H1 (cell line): ENCODE measurements at regions not wholly inside any gene's neighbourhood (a gene's known extent, or its start where the extent isn't known, plus 50 kb on each side); places are given as distances from the start of the nearest gene placed in this dataset.

ENCODE experiments used
- CTCF ChIA-PET: fragments of 300-600 bp; sonication (Branson Sonifier 250); formaldehyde crosslinking; loops from one replicate; lab custom pipeline; 2021; ENCODE audit not compliant: partially characterized antibody; lab: Charles Lee
- POLR2A ChIA-PET: fragments of 300-600 bp; sonication (Branson Sonifier 250); formaldehyde crosslinking; loops from one replicate; lab custom pipeline; 2021; ENCODE audit warnings: inconsistent platforms; ENCODE audit not compliant: partially characterized antibody; lab: Charles Lee
- DNase-seq, 2 experiments: peaks; one replicate each; pipeline versions ENCODE4 v3.0.0 to v3.0.0-alpha.2; 2010 to 2022; ENCODE audit warnings: low spot score in 2 of 2, low read depth in 1 of 2, mixed read lengths in 1 of 2
- FAIRE-seq: peaks from 2 replicates; lab custom pipeline; 2011; peaks lifted over from hg19 to GRCh38; lab: Jason Lieb, UNC
- H2AFZ ChIP-seq: 2 replicates; pipeline ENCODE4 v1.8.1; 2012; ENCODE audit warnings: low read length, inconsistent platforms
- H2AK5ac ChIP-seq: 2 replicates; pipeline ENCODE4 v1.6.1; 2013; ENCODE audit warnings: low read depth, low read length
- H2BK120ac ChIP-seq: replicated peaks from 2 replicates; pipeline ENCODE3; 2013; ENCODE audit warnings: low read depth, low read length, inconsistent platforms
- H2BK12ac ChIP-seq: 2 replicates; pipeline ENCODE4 v1.6.1; 2013; ENCODE audit warnings: low read depth, low read length
- H2BK15ac ChIP-seq: 2 replicates; pipeline ENCODE4 v1.6.1; 2013; ENCODE audit warnings: low read length
- H2BK20ac ChIP-seq: 2 replicates; pipeline ENCODE4 v1.6.1; 2013; ENCODE audit warnings: low read length
- H2BK5ac ChIP-seq: 2 replicates; pipeline ENCODE4 v1.6.1; 2013; ENCODE audit warnings: low read depth, low read length
- H3K14ac ChIP-seq: 2 replicates; pipeline ENCODE4 v1.6.1; 2013; ENCODE audit warnings: inconsistent platforms; ENCODE audit not compliant: insufficient read length
- H3K18ac ChIP-seq: 2 replicates; pipeline ENCODE4 v1.6.1; 2013; ENCODE audit warnings: low read length; ENCODE audit errors: extremely low read depth
- H3K23ac ChIP-seq: 2 replicates; pipeline ENCODE4 v1.6.1; 2013; ENCODE audit warnings: inconsistent platforms; ENCODE audit not compliant: insufficient read length
- H3K23me2 ChIP-seq: 2 replicates; pipeline ENCODE4 v1.6.1; 2013; ENCODE audit warnings: low read depth, low read length
- H3K27ac ChIP-seq: 2 replicates; pipeline ENCODE4 v1.6.1; 2011; ENCODE audit warnings: low read depth, low read length, inconsistent platforms
- H3K27me3 ChIP-seq, 4 experiments: replicated peaks in 1 of 4; 1 replicate in 1 of 4; 2 replicates in 3 of 4; pipeline versions ENCODE4 v1.6.1 to v1.8.1; 2011 to 2013; ENCODE audit warnings: low read length in 3 of 4, mild to moderate bottlenecking in 3 of 4, inconsistent platforms in 2 of 4, mixed read lengths in 2 of 4, moderate library complexity in 1 of 4; ENCODE audit not compliant: control insufficient read depth in 3 of 4, insufficient read depth in 3 of 4; ENCODE audit errors: extremely low read depth in 1 of 4
- H3K36me3 ChIP-seq, 4 experiments: 2 replicates each; pipeline versions ENCODE4 v1.6.1 to v1.8.1; 2011 to 2013; ENCODE audit warnings: mild to moderate bottlenecking in 4 of 4, low read length in 3 of 4, moderate library complexity in 2 of 4, control low read depth in 1 of 4, inconsistent platforms in 1 of 4; ENCODE audit not compliant: insufficient read depth in 4 of 4, control insufficient read depth in 2 of 4
- H3K4ac ChIP-seq: replicated peaks from 2 replicates; pipeline ENCODE3; 2013; ENCODE audit warnings: low read length, low read depth, mixed read lengths, inconsistent platforms; ENCODE audit not compliant: insufficient read length
- H3K4me1 ChIP-seq, 4 experiments: replicated peaks in 1 of 4; 1 replicate in 1 of 4; 2 replicates in 3 of 4; pipeline versions ENCODE4 v1.6.1 to v1.8.1; 2011 to 2013; ENCODE audit warnings: low read length in 3 of 4, inconsistent platforms in 2 of 4, mixed read lengths in 1 of 4; ENCODE audit not compliant: insufficient read depth in 4 of 4, control insufficient read depth in 3 of 4
- H3K4me2 ChIP-seq, 2 experiments: 2 replicates each; pipeline versions ENCODE4 v1.6.1 to v1.8.1; 2011 to 2013; ENCODE audit warnings: low read depth in 2 of 2, low read length in 2 of 2, control low read depth in 1 of 2, inconsistent platforms in 1 of 2, mild to moderate bottlenecking in 1 of 2; ENCODE audit not compliant: insufficient read depth in 1 of 2
- H3K4me3 ChIP-seq, 4 experiments: fragments of 200-600, 300-600 bp in 1 of 4; sonication (generic), shearing (Covaris generic), sonication (Bioruptor Twin) in 1 of 4; 2 replicates each; pipeline versions ENCODE4 v1.5.1 to v1.8.1; 2011 to 2016; ENCODE audit warnings: low read length in 4 of 4, low read depth in 3 of 4, control low read depth in 2 of 4, inconsistent platforms in 2 of 4, mild to moderate bottlenecking in 2 of 4, mixed read lengths in 1 of 4, moderate library complexity in 1 of 4; ENCODE audit not compliant: insufficient read depth in 2 of 4; ENCODE audit errors: extremely low read depth in 1 of 4
- H3K56ac ChIP-seq: replicated peaks from 2 replicates; pipeline ENCODE3; 2013; ENCODE audit warnings: low read depth, mild to moderate bottlenecking, mixed read lengths, low read length, inconsistent platforms; ENCODE audit not compliant: insufficient read length
- H3K79me1 ChIP-seq: 2 replicates; pipeline ENCODE4 v1.6.1; 2013; ENCODE audit warnings: low read depth, low read length, control low read depth
- H3K79me2 ChIP-seq, 2 experiments: 2 replicates each; pipeline versions ENCODE4 v1.6.1 to v1.8.1; 2012 to 2013; ENCODE audit warnings: low read length in 2 of 2, mild to moderate bottlenecking in 2 of 2, inconsistent platforms in 1 of 2; ENCODE audit not compliant: insufficient read depth in 2 of 2, control insufficient read depth in 1 of 2
- H3K9ac ChIP-seq, 4 experiments: replicated peaks in 1 of 4; 1 replicate in 1 of 4; 2 replicates in 3 of 4; pipeline versions ENCODE4 v1.6.1 to v1.8.1; 2011 to 2013; ENCODE audit warnings: low read depth in 3 of 4, low read length in 3 of 4, control low read depth in 2 of 4, mild to moderate bottlenecking in 2 of 4, moderate library complexity in 2 of 4, inconsistent platforms in 1 of 4; ENCODE audit errors: extremely low read depth in 1 of 4
- H3K9me3 ChIP-seq, 2 experiments: 2 replicates each; pipeline versions ENCODE4 v1.6.1 to v1.8.1; 2012 to 2013; ENCODE audit warnings: mild to moderate bottlenecking in 2 of 2, moderate library complexity in 2 of 2, control low read depth in 1 of 2, inconsistent platforms in 1 of 2, low read depth in 1 of 2, low read length in 1 of 2, mixed read lengths in 1 of 2; ENCODE audit not compliant: insufficient read depth in 2 of 2
- H4K20me1 ChIP-seq, 2 experiments: replicated peaks in 1 of 2; 2 replicates each; pipeline versions ENCODE3 to v1.8.1; 2011 to 2013; ENCODE audit warnings: inconsistent platforms in 2 of 2, low read length in 2 of 2, mild to moderate bottlenecking in 1 of 2; ENCODE audit not compliant: insufficient read depth in 2 of 2, control insufficient read depth in 1 of 2
- H4K5ac ChIP-seq: 2 replicates; pipeline ENCODE4 v1.6.1; 2013; ENCODE audit warnings: low read length, low read depth, mixed read lengths, inconsistent platforms; ENCODE audit not compliant: insufficient read length
- H4K8ac ChIP-seq: 2 replicates; pipeline ENCODE4 v1.8.0; 2013; ENCODE audit warnings: mild to moderate bottlenecking, moderate library complexity, low read length, inconsistent platforms; ENCODE audit not compliant: insufficient read depth; ENCODE audit errors: extremely low read depth
- H4K91ac ChIP-seq: replicated peaks from 2 replicates; pipeline ENCODE3; 2013; ENCODE audit warnings: low read length, mixed read lengths, inconsistent platforms; ENCODE audit not compliant: insufficient read length
- RAD21 ChIP-seq, 2 experiments: IDR thresholded peaks in 1 of 2; conservative IDR thresholded peaks in 1 of 2; 2 replicates each; pipeline ENCODE4 v1.6.1; 2011; ENCODE audit warnings: low read depth in 2 of 2, low read length in 2 of 2, improper control_type of control experiment in 1 of 2, inconsistent platforms in 1 of 2, mild to moderate bottlenecking in 1 of 2, moderate library complexity in 1 of 2
- ZNF274 ChIP-seq: IDR thresholded peaks from 2 replicates; pipeline ENCODE4 v1.7.0; 2012; ENCODE audit warnings: low read length, borderline replicate concordance; ENCODE audit errors: extremely low read depth
- WGBS, 2 experiments: shearing (Covaris generic) in 1 of 2; methylation state at CpG; one replicate each; pipeline versions ENCODE4 v1.1.6 to v1.1.7; 2013 to 2015; ENCODE audit warnings: low lambda C conversion rate in 2 of 2, mixed read lengths in 2 of 2, inconsistent platforms in 1 of 2, low coverage in 1 of 2, missing lambda C conversion rate in 1 of 2; ENCODE audit not compliant: insufficient replicate concordance in 2 of 2, insufficient coverage in 1 of 2, insufficient read length in 1 of 2; ENCODE audit errors: extremely low coverage in 1 of 2, missing lambda C conversion rate in 1 of 2; 5-methylcytosine and 5-hydroxymethylcytosine counted together

- no peak overlapping the region for H2BK120ac ChIP-seq
- no peak overlapping the region for H4K91ac ChIP-seq
- no peak overlapping the region for H2BK5ac ChIP-seq
- no peak for TF ChIP-seq ZNF274
- peak in 1 of 2 experiments; percentile 23; a peak in 2 of 4 replicates for TF ChIP-seq RAD21 (IDR thresholded peaks at IDR 0.05 in 1 of 2, conservative IDR thresholded peaks at IDR 0.05 in 1 of 2; ENCODE audit: low read depth in 2 of 2, low read length in 2 of 2)
- ChIA-PET POLR2A (interaction anchor here (1.2 kb wide), 1 partner anchor 21 kb away, joined by 4 read pairs; no protein-coding TSS in a partner anchor), CTCF (interaction anchor here (1.4 to 1.6 kb wide), 3 partner anchors 98 to 361 kb away, joined by 3 to 5 read pairs (median 4); no protein-coding TSS in a partner anchor)
- no peak overlapping the region for H2BK12ac ChIP-seq
- H3K79me2 ChIP-seq = no peaks in the 10 kb centered on the region
- no peaks in the 10 kb centered on the region; a peak in 1 of 7 replicates for H3K27me3 ChIP-seq
- no peaks in the 10 kb centered on the region for H3K23me2 ChIP-seq
- H3K14ac ChIP-seq = no peak overlapping the region
- no peak overlapping the region for H3K4ac ChIP-seq
- H3K4me1 ChIP-seq = no peaks in the 10 kb centered on the region; a peak in 1 of 7 replicates
- WGBS, 2 experiments = 82% methylated on average over 10 of the region's 11 CpGs; no CpG with 5 or more reads in 1 of the 2 experiments
- no peak overlapping the region for H3K56ac ChIP-seq
- H3K4me3 ChIP-seq = no peak overlapping the region
- H3K4me2 ChIP-seq = no peak overlapping the region
- H4K8ac ChIP-seq = no peak overlapping the region
- no peaks in the 10 kb centered on the region for H3K36me3 ChIP-seq
- H4K5ac ChIP-seq = no peak overlapping the region
- H2AFZ ChIP-seq = no peak overlapping the region
- FAIRE-seq = no peak
- no peak overlapping the region for H2BK20ac ChIP-seq
- H2BK15ac ChIP-seq = no peak overlapping the region
- no peak overlapping the region for H2AK5ac ChIP-seq
- DNase-seq = no peak
- H3K23ac ChIP-seq = no peak overlapping the region
- no peaks in the 10 kb centered on the region for H4K20me1 ChIP-seq
- no peaks in the 10 kb centered on the region for H3K79me1 ChIP-seq
- H3K9me3 ChIP-seq = peaks cover 0 to 6% of the 10 kb centered on the region in 2 experiments; a peak in 1 of 4 replicates
- no peak overlapping the region for H3K18ac ChIP-seq
- no peak overlapping the region for H3K9ac ChIP-seq
- H3K27ac ChIP-seq = no peak overlapping the region
These were observed 100.2 kb upstream of the PRR23E start for GRCh38 chr3:127092776-127093175.
